ENCODE measurements at regions not wholly inside any gene's neighbourhood (a gene's known extent, or its start where the extent isn't known, plus 50 kb on each side); places are given as distances from the start of the nearest gene placed in this dataset.

DNA sequence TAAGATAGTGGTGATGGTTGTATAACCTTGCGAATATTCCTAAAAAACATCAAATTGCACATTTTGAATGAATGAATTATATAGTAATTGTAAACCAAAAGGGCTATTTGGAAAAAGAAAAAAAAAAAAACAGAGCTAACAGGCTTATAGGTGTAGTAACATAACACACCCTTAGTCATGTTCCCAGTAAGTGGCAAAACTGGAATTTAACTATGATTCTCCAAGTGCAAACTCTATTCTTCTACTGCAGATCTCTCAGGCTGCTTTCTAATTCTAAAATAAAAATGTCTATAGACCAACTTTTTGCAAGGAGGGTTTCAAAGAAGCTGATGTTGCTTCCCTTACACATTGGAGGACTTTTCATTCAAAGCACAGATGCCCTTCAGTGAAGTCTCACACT lies 293.2 kb upstream of the MON1B start:
- TF ChIP-seq, protein P1, sequence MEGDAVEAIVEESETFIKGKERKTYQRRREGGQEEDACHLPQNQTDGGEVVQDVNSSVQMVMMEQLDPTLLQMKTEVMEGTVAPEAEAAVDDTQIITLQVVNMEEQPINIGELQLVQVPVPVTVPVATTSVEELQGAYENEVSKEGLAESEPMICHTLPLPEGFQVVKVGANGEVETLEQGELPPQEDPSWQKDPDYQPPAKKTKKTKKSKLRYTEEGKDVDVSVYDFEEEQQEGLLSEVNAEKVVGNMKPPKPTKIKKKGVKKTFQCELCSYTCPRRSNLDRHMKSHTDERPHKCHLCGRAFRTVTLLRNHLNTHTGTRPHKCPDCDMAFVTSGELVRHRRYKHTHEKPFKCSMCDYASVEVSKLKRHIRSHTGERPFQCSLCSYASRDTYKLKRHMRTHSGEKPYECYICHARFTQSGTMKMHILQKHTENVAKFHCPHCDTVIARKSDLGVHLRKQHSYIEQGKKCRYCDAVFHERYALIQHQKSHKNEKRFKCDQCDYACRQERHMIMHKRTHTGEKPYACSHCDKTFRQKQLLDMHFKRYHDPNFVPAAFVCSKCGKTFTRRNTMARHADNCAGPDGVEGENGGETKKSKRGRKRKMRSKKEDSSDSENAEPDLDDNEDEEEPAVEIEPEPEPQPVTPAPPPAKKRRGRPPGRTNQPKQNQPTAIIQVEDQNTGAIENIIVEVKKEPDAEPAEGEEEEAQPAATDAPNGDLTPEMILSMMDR (conservative IDR thresholded peaks at IDR 0.05; ENCODE audit: low read depth, low read length), result no peak
- TF ChIP-seq EZH2 (IDR thresholded peaks at IDR 0.05; ENCODE audit: borderline replicate concordance, low read depth, low read length, poor library complexity, severe bottlenecking), result no peak
- no peaks in the 10 kb centered on the region for H3K4me1 ChIP-seq (ENCODE audit: insufficient read depth, low read length, poor library complexity, severe bottlenecking)
- H3K9me3 ChIP-seq (ENCODE audit: low read depth, low read length, poor library complexity, severe bottlenecking), result no peaks in the 10 kb centered on the region
- ChIA-PET POLR2A (ENCODE audit: low non-redundant PET) (no interaction called here), CTCF (no interaction called here)
- no peak for DNase-seq (ENCODE audit: low spot score)
- no peaks in the 10 kb centered on the region for H3K27me3 ChIP-seq (replicated peaks; ENCODE audit: insufficient read depth, low read depth, low read length, poor library complexity)
- intact Hi-C loops (cut with micrococcal nuclease; ENCODE audit: unreplicated experiment), result no loop called here
- BruUV-seq (replicated peaks), result no TSS peak
- H3K27ac ChIP-seq (ENCODE audit: low read depth, low read length, poor library complexity, severe bottlenecking), result no peak overlapping the region
- no peaks in the 10 kb centered on the region for H3K36me3 ChIP-seq (ENCODE audit: insufficient read depth, low read length, poor library complexity, severe bottlenecking)
- H3K4me3 ChIP-seq (ENCODE audit: low read depth, low read length, poor library complexity, severe bottlenecking), result no peak overlapping the region

DNA sequence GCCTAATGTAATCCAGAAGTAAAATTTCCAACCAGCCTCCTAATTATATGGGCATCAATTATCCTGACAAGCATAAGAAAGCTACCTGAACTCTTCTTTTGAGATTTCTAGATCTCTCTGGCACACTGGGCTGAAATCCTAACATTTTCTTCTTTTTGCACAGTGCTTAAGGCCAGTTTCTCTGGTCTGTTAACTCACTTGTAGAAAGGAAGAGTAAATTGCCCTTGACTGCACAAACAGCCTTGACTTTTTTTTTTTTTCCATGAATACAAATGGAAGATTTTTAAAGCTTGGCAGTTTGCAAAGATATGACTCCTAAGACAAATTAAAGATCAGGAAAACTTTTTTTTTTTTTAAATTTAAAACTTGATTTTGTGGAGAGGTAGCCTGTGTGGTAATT lies 291.2 kb upstream of the MON1B start:
- TF ChIP-seq, protein P1 (conservative IDR thresholded peaks at IDR 0.05; ENCODE audit: low read depth, low read length), result no peak
- no peak for TF ChIP-seq EZH2 (IDR thresholded peaks at IDR 0.05; ENCODE audit: borderline replicate concordance, low read depth, low read length, poor library complexity, severe bottlenecking)
- BruUV-seq (replicated peaks), result no TSS peak
- Histone ChIP-seq H3K27ac (ENCODE audit: low read depth, low read length, poor library complexity, severe bottlenecking) (no peak overlapping the region), H3K27me3 (replicated peaks; ENCODE audit: insufficient read depth, low read depth, low read length, poor library complexity) (no peaks in the 10 kb centered on the region), H3K4me1 (ENCODE audit: insufficient read depth, low read length, poor library complexity, severe bottlenecking) (no peaks in the 10 kb centered on the region), H3K36me3 (ENCODE audit: insufficient read depth, low read length, poor library complexity, severe bottlenecking) (no peaks in the 10 kb centered on the region), H3K4me3 (ENCODE audit: low read depth, low read length, poor library complexity, severe bottlenecking) (no peak overlapping the region), H3K9me3 (ENCODE audit: low read depth, low read length, poor library complexity, severe bottlenecking) (no peaks in the 10 kb centered on the region)
- ChIA-PET POLR2A (ENCODE audit: low non-redundant PET) (interaction anchor here (0.6 kb wide), 1 partner anchor 810 kb away, joined by 3 read pairs; no protein-coding TSS in a partner anchor), CTCF (no interaction called here)
- no peak for DNase-seq (ENCODE audit: low spot score)
- intact Hi-C loops (cut with micrococcal nuclease; ENCODE audit: unreplicated experiment), result no loop called here

DNA sequence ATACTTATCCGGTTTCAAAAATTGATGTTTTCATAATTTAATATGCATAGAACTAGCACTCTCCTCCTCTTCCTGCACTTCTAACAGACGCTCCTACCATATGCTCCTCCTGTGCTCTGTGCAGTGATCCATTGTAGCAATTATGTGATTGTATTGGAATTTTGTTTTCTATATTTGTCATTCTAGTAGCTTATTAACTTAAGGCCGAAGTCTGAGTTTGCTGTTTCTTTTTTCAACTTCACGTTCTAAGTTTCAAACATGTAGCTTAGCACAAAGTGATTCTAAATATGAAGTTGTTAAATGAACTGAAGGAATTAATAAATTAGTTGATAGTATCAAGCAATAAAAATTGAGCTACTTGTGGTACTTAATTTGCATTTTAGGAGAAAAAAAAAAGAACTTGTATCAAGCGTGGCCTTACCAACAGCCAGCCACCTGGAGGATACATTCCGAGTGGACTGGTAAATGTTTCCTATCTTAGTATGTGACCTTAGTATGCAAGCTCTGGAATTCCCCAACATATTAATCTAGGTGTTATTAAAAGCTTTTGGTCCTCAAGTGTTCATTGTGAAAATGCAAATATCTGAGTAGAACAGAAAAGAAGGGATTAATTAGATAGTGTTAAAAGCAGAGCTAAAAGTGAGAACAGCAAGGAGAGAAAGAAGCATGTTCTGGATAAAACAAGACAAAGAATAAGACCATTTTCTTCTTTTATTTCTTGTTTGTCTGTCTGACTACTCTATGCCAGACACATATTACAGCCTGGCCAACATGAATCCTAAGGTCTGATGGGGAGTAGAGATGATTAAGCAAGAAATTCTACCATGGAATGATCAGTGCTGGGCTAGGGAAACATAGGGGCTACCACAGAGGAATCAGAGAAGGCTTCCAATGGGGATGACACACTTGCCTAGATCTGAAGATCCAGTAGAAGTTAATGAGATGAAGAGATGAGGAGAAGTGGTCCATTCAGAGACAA lies 290.4 kb upstream of the MON1B start:
- TF ChIP-seq, protein P1 (conservative IDR thresholded peaks at IDR 0.05; ENCODE audit: low read depth, low read length), result no peak
- no peak for DNase-seq (ENCODE audit: low spot score)
- H3K9me3 ChIP-seq (ENCODE audit: low read depth, low read length, poor library complexity, severe bottlenecking), result no peaks in the 10 kb centered on the region
- H3K4me1 ChIP-seq (ENCODE audit: insufficient read depth, low read length, poor library complexity, severe bottlenecking), result no peaks in the 10 kb centered on the region
- no peak overlapping the region for H3K4me3 ChIP-seq (ENCODE audit: low read depth, low read length, poor library complexity, severe bottlenecking)
- intact Hi-C loops (cut with micrococcal nuclease; ENCODE audit: unreplicated experiment), result no loop called here
- POLR2A ChIA-PET (ENCODE audit: low non-redundant PET), result interaction anchor here (0.6 kb wide), 1 partner anchor 809 kb away, joined by 3 read pairs; no protein-coding TSS in a partner anchor
- peaks cover under 1% of the 10 kb centered on the region for H3K27me3 ChIP-seq (replicated peaks; ENCODE audit: insufficient read depth, low read depth, low read length, poor library complexity)
- no peaks in the 10 kb centered on the region for H3K36me3 ChIP-seq (ENCODE audit: insufficient read depth, low read length, poor library complexity, severe bottlenecking)
- no TSS peak for BruUV-seq (replicated peaks)
- CTCF ChIA-PET, result no interaction called here
- no peak overlapping the region for H3K27ac ChIP-seq (ENCODE audit: low read depth, low read length, poor library complexity, severe bottlenecking)
